LNCaP clone FGC (cell line): ENCODE measurements at regions not wholly inside any gene's neighbourhood (a gene's known extent, or its start where the extent isn't known, plus 50 kb on each side); places are given as distances from the start of the nearest gene placed in this dataset.
"Not testable (repeated sequence)": the region's sequence is repeated elsewhere in the genome, so short reads cannot be mapped to it uniquely, and the experiment has no call there.

Source experiments
- DNase-seq: peaks from one replicate; pipeline ENCODE4 v3.0.0-alpha.2; 2011; ENCODE audit warnings: low read depth
- H3K4me3 ChIP-seq: 2 replicates; pipeline ENCODE4 v1.5.1; 2011; ENCODE audit warnings: mild to moderate bottlenecking, low read depth, low read length, control low read depth
- TF ChIP-seq, protein P1 (sequence below): IDR thresholded peaks from 2 replicates; pipeline ENCODE4 v1.5.1; 2012; ENCODE audit warnings: mild to moderate bottlenecking; ENCODE audit not compliant: control insufficient read depth, insufficient read depth; ENCODE audit errors: extremely low read depth

DNA sequence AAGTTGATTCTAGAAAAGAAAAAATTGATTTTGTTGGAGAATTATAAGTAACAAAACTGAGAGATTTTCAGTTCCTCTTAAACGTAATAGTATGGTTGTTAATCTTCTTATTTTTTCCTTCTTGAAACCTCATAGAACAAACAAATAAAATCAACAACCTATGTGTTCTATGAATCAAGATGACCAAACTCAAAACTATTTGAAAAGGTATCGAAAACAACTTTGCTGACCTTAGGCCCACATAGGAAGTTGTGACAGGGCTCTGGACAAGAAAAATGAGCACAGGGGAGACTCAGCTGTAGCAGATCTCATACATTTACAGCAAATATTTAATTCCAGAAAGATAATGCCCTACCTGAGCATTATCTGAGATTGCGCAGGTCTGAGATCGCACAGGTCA lies 169.4 kb upstream of the CCNH start:
- no peak for DNase-seq
- H3K4me3 ChIP-seq = no peak overlapping the region
- TF ChIP-seq, protein P1, sequence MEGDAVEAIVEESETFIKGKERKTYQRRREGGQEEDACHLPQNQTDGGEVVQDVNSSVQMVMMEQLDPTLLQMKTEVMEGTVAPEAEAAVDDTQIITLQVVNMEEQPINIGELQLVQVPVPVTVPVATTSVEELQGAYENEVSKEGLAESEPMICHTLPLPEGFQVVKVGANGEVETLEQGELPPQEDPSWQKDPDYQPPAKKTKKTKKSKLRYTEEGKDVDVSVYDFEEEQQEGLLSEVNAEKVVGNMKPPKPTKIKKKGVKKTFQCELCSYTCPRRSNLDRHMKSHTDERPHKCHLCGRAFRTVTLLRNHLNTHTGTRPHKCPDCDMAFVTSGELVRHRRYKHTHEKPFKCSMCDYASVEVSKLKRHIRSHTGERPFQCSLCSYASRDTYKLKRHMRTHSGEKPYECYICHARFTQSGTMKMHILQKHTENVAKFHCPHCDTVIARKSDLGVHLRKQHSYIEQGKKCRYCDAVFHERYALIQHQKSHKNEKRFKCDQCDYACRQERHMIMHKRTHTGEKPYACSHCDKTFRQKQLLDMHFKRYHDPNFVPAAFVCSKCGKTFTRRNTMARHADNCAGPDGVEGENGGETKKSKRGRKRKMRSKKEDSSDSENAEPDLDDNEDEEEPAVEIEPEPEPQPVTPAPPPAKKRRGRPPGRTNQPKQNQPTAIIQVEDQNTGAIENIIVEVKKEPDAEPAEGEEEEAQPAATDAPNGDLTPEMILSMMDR = no peak

DNA sequence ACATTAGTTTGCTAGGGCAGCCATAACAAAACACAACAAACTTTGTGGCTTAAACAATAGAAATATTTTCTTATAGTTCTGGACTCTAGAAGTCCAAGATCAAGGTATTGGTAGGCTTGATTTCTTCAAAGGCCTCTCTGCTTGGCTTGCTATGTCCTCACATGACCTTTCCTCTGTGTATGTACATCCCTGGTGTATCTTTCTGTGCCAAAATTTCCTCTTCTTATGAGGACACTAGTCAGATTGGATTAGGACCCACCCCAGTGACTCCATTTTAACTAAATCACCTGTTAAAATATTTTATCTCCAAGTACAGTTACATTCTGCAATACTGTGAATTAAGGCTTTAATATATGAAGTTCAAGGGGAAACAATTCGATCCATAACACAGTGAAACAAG lies 168.9 kb upstream of the CCNH start:
- TF ChIP-seq, protein P1 = no peak
- DNase-seq = no peak
- H3K4me3 ChIP-seq = no peak overlapping the region

DNA sequence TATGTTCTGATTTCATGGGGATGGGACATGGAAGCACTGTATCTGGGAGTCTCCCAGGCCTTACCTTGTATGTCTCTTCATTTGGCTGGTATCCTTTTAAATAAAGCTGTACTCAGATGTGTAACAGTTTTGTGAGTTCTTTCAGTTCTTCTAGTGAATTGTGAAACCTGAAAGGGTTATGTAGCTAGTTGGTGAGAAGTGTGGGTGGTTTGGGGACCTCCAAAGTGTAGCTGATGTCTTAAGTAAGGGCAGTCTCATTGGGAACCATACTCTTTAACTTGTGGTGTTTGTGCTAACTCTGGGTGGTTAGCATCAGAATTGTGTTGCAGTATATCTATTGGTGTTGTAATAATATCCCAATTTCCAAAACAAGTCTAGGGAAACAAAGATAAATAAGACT lies 166.9 kb upstream of the CCNH start:
- DNase-seq = no peak
- TF ChIP-seq, protein P1 = no peak
- H3K4me3 ChIP-seq = no peak overlapping the region

DNA sequence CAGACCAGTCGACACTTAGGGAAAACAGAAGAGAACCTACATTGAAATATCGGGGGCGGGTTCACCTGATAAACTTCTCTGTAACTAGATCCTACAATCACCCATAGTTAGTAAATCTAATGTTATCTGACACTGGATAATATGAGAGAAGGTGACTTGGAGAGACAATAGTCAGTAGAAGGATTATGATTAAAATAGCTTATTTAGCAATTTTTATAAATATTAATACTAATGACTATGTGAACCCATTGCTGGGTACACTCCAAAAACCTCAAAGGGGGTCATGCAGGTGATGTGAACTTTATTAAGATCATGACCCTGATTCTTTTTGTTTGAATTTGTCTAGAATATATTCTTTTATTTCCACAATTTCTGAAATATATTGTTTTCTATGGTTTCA lies 164.1 kb upstream of the CCNH start:
- H3K4me3 ChIP-seq = no peak overlapping the region
- TF ChIP-seq, protein P1 = no peak
- DNase-seq = no peak

DNA sequence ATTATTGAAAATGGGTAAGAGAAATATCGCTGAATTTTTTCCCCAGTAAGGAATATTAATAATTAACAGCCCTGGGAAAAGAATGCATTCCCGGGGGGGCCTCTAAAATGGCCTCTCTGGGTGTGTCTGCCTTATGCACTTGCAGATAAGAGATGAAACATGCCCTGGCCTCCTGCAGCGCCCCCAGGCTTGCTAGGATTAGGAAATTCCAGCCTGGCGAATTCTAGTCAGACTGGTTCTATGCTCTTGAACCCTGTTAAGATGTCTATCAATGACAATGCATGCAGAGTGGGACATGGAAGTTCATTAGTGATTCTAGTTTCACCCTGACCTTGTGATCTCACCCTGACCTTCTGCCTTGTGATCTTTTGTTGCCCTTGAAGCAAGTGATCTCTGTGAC lies 163.6 kb upstream of the CCNH start:
- not testable (repeated sequence) for H3K4me3 ChIP-seq, DNase-seq

DNA sequence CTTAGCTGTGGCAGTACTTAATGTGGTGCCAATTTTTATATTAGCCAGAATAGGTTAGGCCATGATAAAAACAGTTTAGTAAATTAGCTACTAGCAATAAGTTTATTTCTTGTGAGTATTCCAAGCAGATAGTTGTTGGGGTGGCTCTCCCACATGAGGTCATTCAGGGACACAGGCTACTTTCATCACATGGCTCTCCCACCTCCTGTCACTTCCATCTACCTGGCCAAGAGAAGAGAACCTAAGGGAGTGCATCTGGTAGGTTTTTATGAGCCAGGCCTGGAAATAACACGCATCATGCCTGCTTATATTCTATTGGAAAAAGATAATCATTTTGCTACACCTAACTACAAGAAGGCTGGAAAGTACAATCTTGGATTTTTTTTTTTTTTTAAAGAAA lies 161.4 kb upstream of the CCNH start:
- H3K4me3 ChIP-seq = no peak overlapping the region
- TF ChIP-seq, protein P1 = no peak
- no peak for DNase-seq

DNA sequence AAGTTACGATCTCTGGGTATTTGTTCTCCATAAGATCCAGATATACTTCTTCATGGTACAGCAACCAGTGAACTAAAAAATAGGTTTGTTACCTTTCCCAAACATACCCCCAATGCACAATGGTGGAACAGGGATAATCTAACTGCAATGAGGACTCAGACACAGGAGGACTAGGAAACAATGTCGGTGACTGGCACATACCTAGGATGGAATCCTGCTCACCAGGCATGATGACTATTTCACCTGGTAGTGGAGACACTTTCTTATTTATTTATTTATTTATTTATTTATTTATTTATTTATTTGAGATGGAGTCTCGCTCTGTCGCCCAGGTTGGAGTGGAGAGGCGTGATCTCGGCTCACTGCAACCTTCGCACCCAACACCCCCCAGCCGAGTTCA lies 159.9 kb upstream of the CCNH start:
- no peak overlapping the region for H3K4me3 ChIP-seq
- TF ChIP-seq, protein P1 = no peak
- DNase-seq = no peak

DNA sequence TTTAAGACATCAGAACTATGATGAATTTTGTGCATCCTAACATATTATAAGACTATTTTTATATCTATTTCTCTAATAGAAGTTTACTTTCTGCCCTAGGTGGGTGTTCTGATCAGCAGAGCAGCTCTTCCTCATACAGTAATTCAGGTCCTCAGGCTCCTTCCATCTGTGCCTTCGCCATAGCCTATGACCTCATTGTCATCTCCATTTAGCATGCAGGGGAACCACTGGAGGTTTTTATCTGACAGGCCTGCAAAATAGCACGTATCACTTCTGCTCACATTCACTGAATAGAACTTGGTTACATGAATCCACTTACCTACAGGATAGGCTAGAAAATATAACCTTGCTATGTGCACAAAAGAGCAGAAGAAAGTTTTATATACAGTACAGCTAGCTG lies 159.4 kb upstream of the CCNH start:
- no peak for DNase-seq
- TF ChIP-seq, protein P1 = no peak
- no peak overlapping the region for H3K4me3 ChIP-seq
